GM19467 (cell line): ENCODE measurements at regions not wholly inside any gene's neighbourhood (a gene's known extent, or its start where the extent isn't known, plus 50 kb on each side); places are given as distances from the start of the nearest gene placed in this dataset.
"Not testable (repeated sequence)": the region's sequence is repeated elsewhere in the genome, so short reads cannot be mapped to it uniquely, and the experiment has no call there.

ENCODE experiments used
- ATAC-seq: cut with Tn5 transposase; IDR thresholded peaks from one replicate; pipeline ENCODE4 v1.9.1; 2021; ENCODE audit warnings: mild to moderate bottlenecking, moderate library complexity; ENCODE audit not compliant: unreplicated experiment

DNA sequence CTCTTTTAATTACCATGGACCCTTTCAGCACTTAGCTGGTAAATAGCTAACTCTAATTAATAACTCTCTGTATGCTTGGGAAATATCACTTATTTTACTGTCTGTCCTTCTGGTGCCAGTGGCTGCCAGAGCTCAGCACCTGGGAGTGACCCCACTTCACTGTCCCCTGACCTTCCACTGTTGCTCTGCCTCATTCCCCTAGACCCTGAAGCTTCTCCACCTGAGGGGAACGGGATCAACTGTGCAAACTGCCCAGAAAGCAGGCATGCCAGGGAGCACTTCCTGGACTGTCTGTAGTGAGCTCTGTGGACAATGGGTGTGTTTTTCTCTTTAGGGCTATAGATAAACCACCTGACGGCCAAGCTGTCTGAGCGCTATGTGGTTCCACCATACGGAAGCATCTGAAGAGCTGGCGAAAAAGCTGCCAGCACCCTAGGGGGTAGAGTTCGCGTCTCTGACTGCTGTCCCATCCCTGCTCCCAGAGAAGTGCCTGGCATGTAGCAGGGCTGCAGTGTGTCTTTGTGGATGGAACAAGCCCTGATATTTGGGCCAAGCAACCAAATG, 106.3 kb upstream of the FOXA2 start:
- no peak for ATAC-seq

DNA sequence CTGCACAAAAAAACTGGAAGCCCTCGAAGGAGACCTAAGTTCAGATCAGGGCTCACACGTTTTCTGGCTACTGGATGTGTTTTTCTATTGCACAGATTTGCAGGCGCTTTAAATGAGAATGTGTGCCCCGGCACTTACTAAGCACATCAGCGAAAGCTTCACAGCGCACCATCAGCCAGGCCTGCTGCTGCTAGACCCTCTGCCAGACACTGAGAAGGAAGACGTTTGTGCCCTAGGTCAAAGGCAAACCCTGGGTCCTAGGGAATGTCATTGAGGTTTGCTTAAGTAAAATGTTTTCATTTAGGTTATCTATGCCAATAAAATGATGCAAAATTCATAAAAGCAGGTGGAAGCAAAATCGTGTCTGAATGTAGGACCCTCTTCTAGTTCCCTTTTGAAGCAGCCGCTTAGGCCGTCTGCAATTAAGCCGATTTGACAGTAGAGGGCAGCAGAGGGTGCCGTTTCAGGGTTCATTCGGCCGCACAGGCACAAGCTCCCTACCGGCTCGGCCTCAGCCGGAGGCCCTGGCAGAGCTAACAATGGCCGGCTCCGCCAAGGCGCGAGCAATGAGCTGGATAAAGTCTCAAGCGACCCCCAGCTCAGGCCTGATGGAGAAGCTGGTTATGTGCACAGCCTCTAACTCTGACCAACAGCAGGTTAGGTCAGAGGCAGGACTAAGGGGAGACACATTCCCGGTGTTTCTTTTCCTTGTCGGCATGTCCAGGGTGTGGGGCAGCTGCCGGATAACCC, 107.2 kb upstream of the FOXA2 start:
- peak; percentile 76 for ATAC-seq

DNA sequence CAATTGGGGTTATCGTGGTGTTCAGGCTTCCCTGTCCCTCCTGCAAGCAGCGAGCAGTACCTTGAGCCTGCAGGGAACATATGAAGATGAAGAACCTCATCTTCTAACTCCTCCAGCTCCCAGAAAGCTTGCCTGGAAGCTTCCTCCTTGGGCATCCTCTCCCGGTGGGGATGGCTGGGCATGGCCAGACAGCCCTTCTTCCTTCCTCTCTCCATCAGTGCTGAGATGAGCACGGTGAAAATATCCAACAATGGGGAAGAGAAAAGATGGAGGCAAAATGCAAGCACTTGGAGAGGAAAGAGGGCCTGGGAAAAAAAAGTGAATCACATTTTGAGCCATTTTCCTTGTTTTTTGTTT, 107.7 kb upstream of the FOXA2 start:
- no peak for ATAC-seq

DNA sequence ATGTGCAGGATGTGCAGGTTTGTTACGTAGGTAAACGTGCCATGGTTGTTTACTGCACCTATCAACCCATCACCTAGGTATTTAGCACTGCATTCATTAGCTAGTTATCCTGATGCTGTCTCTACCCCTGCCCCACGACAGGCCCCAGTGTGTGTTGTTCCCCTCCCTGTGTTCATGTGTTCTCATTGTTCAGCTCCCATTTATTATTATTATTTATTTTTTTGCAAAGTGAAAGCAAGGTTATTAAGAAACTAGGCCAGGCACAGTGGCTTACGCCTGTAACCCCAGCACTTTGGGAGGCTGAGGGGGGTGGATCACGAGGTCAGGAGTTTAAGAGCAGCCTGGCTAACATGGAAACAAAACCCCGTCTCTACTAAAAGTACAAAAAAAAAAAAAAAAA, 108.2 kb upstream of the FOXA2 start:
- ATAC-seq: not testable (repeated sequence)

DNA sequence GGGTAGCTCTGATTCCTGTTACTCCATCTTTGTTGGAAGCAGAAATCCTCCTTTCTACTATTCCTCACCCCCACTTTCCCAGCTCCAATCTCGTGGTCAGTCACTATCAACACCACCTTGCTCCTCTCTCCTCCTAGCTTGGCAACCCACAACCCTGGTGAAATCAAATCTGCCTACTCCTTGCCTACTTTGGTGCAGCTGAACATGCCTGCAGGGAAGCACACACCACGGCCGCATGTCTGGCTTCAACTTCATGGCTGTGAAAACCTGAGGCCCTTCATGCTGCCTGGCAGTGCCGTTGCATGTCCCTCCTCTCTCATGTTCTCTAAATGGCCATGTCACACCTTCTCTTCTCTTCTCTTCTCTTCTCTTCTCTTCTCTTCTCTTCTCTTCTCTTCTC, 112.4 kb upstream of the FOXA2 start:
- no peak for ATAC-seq

DNA sequence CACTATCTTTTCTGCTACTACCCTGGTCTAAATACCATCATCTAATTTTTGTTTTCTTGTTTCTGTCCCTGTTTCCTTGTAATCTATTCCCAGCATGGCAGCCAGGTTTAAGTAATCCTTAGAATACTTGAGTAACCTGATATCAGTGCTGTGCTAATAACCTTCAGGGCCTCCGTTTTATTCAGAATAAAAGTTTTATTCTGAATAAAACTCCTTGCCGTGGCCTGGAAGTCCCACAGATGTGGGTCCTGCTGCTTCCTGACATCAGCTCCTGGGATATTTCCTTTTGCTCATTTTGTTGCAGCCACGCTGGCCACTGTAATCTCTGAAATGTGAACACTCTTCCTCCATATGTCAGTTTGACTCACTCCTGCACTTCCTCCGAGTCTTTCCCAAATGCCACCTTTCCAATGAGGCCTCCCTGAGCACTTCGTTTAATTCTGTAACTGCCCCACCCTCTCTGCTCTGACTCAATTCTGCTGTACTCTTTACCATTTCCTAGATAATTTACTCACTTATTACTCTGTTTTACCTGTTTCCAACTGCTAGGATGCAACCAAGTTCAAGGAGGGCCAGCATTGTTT, 114.0 kb upstream of the FOXA2 start:
- no peak for ATAC-seq

DNA sequence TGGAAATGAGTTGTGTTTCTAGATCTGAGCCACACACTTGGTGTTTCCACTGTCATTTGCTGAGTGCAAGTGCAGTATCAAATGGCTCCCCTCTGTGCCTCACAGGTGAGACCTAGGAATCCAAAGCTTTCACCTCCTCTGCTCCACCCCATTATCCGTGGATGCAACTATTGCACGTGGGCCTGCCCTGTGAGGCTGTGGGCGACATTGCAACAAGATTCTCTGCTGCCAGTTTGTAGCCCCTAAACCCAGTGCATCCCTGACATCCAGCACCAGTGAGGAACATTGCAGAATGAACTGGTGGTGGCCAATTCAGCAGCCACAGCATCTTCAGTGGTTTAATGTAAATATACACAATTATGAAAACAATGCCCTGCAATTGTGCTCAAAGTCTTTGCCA, 115.0 kb upstream of the FOXA2 start:
- ATAC-seq: no peak

DNA sequence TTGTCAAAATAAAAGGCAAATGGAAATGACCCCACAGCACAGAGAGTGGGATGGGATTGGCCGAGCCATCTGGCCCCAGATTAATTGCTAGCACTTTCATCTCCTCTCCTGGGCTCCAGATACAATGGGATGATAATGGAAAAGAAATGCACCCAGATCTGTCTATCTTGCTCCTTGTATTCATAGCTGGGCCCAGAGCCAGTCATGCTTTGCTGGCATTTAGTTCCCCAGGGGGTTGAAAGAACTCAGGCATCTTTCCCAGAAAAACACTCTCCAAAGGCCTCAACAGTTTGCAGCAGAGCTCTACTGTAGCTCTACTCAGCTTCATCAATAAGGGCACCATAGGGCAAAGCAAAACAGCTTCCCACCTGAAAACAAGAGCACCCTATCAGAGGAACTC, 116.0 kb upstream of the FOXA2 start:
- ATAC-seq: no peak

DNA sequence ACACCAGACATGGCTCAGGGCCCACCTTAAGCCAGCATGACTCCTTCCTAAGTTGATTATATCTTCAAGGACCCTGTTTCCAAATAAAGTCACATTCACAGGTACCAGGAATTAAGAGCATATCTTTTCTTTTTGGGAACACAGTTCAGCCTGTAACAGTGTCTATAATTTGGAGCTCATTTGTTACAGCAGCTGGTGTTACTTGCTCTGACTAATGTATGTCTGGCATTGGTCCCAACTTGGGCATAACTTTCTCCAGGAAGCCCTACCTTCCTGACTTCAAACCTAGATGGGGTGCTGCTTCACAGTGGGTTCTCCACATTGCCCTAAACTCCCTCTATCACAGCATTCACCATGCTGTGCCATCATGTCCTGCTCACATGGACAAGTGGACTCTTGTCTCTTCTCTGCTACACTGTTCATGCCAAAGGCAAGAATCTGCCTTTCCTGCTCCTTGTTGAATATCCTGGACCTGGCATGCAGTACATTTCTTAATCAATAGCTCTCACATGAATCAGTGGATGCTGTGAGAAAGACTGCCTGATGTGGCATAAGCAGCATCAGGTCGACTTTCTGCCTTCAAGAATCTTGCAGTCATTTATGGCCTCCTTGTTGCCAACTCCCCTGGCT, 117.4 kb upstream of the FOXA2 start:
- ATAC-seq: no peak

DNA sequence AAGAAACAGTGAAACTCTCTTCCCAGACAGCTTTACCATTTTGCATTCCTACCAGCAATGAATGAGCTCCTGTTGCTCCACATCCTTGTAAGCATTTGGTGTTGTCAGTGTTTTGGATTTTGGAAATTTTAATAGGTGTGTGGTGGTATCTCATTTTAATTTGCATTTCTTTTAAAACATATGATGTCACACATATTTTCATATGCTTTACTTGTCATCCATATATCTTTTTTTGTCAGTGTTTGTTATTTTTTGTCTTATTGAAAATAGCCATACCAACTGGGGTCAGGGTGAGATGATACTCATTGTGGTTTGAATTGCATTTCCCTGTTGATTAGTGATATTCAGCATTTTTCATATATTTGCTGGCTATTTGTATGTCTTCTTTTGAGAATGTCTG, 119.5 kb upstream of the FOXA2 start:
- no peak for ATAC-seq

DNA sequence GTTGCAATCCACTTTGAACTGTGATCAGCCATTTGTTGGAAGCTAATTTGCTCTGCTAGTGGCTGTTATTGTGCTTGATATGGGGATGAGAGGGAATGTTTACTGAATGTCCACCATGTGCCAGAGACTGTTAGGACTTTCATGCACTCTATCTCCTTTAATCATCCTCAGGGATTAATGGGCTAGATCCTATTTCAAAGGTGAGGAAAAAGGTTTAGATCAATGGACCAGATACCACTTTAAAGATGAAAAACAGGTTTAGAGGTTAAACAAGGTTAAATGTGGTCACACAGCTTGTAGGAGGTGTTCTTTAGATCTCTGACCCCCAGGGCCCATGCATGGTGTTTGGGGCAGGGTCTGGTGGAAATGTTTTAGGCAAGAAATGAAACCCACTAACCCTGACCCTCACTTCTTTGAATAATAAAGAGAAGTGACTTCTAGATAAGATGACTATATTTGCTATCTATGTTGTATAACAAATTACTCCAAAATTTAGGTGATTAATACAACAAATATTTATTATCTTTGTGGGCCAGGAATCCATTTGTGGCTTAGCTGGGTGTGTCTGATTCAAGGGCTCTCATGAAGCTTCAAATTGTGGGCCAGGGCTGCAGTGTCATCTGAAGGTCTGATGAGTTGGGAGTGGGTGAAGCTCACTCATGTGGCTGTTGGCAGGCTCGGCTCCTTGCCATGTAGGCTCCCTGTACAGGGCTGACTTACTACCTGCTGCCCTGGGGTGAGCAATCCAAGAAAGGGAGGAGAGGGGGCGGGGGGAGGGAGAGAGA, 127.8 kb upstream of the FOXA2 start:
- ATAC-seq: no peak

DNA sequence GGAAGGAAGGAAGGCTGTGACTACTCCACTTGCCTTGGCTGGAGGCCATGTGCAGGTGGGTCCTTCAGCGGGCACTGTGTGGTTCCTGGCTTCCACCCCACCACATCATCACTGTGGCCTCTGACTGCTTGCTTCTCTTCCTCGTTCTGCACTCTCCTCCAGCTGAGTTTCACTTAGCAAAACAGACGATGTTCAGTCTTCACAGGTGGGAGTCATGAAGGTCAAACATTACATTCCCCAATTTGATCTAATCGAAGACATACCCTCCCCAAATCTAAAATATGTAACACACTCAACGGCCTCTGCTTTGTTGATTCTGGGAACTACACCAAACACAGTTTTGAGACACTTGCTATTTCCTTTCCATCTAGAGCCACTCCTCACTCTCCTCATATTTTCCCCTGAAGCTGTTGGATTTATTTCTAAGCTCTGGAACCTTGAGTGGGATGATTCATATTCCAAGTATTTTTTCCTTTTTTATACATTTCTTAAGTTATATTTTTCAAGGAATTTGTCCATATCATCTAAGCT, 132.5 kb upstream of the FOXA2 start:
- no peak for ATAC-seq

DNA sequence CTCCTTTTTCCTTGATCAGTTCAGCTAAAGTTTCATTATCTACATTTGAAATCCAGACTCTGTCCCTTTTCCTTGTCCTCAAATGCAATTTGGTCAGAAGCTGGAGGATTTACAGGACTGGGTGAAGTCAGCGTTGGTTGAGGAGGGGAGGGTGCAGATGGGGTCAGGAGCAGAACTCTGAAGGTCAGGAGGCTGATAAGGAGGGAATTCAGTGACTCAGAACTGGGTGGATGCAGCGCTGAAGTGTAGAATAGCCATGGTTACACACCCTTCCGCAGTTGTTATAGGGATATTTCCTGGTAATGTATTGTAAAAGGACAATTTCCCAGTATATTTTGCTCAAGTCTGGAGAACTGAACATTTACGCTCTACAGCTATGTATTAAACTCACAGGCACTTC, 133.1 kb upstream of the FOXA2 start:
- ATAC-seq: no peak

DNA sequence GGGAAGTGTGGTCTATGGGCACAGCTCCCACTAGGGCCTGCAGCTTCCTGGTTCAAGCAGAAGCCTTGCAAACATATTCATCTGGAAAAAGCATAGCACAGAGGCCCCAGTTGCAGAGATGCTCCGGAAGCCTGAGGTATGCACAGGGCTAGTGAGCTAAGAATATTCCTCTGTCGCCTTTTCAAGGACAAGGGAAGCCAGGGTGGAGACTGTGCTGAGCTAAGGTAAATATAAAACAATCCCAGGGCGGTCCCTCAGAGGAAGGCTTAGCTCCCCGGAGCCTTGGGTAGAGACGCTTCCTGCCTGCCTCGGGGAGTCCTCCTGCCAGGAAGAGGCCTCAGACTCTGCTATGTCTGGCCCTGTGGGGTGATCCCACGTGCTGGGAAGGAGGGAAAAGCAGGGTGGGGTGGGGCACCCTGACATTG, 134.8 kb upstream of the FOXA2 start:
- ATAC-seq: no peak

DNA sequence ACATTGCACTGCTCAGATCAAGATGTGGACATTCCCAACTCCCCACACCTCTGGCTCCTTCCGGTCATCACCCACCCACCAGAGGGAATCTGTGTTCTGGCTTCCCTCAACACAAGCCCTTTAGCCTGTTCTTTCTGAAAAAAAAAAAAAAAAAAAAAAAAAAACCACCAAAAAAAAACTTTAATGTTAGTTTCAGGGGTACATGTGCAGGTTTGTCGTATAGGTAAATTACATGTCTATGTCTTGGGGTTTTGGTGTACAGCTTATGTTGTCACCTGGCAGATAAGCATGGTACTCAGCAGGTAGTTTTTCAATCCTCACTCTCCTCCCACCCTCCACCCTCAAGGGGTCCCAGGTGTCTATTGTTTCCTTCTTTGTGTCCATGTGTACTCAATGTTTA, 135.8 kb upstream of the FOXA2 start:
- no peak for ATAC-seq

DNA sequence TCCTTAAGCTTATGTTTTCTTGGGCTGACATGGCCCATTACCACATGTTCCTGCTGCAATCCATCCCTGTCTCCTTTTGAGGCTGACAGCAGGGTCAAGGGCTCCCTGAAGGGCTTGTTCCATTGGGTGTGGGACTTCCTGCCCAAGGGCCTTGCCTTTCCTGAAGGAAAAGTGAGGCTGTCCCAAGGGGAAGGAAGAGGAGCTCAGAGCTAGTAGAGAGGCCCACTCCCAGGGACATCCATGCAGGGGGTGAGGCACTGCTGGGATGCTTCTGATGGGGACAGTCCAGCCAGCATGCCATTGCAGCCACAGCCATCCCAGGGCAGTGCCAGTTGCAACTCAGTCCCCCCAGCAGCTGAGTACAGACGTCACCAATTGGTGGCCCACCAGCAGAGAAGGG, 138.4 kb upstream of the FOXA2 start:
- no peak for ATAC-seq

DNA sequence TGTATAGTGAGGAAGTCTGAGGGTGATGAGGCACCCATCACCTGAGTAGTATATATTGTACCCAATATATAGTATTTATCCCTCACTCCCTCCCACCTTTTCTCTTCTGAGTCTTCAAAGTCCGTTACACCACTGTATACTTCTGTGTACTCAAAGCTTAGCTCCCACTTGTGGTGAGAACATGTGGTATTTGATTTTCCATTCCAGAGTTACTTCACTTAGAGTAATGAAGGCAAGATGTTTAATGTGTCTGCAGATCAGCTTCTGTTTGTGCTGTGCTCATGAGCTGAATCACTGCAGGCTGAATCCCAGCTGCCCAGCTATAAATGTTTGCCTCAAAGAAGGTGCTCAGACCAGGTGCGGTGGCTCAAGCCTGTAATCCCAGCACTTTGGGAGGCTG, 139.3 kb upstream of the FOXA2 start:
- ATAC-seq: no peak

DNA sequence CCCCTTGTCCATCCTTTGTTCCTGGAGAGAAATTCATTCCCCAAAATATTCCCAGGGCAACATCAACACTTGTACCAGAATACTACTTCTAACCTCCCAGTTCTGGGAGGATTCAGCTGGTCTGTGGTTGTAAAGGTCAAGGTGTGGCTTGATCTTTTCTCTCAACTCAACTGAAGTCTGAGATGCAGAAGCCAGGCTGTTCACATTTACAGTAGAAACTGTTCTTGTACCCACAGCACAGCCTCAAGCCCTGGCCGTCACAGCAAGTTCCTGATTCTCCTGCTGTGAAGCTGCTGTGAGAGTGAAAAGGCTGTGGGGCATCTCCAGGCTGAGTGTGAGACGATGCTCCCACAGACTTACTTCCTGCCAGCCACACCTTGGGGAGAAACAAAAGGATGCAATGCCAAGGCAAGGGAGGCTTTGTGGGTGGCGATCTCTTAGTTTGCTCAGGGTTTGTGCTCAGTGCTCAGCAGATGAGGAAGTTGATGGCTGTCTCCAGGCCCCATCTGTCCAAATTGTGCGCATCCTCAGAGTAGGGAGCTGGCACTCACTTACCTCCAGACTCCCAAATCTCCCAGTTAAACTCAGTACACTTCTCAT, 143.9 kb upstream of the FOXA2 start:
- no peak for ATAC-seq

DNA sequence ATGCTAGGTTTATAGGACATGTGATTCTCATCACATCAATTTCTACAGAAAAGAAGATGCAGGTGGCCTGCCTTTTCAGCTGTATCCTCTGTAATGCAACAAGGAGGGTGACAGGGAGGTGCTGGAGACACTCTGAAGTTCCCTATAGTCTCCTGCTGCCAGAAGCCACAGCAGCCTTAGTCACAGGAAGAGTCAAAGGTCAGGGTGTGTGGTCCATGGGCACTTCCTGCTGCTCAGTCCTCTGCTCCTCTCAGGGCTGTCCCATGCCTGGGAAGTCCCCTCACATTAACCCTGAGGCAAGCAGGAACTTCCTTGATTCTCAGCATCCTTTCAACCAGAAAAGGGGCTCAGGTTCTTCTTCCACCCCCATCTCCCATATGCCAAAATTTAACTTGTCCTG, 144.8 kb upstream of the FOXA2 start:
- ATAC-seq: no peak

DNA sequence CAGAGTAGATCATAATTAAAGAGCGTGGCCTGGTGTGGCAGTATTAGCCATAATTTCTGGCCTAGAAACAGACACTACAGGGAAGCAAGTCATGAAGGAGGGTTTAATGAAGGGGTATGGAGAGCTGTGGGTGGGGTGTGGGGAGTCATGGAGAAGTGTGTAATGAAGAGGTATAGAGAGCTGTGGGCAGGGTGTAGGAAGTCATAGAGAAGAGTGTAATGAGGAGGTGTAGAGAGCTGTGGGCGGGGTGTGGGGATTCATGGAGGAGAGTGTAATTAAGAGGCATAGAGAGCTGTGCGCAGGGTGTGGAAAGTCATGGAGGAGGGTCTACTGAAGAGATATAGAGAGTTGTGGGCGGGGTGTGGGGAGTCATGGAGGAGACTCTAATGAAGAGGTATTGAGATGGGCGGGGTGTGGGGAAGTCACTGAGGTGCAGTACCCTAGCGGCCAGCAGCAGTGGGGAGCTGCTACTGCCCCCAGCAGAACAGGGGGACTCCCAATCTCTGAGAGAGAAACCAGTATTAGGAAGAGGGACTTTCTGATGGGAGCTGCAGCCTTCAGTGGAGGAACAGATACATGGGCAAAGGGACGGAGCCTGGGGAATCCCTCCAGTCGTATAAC, 145.4 kb upstream of the FOXA2 start:
- no peak for ATAC-seq
